Epidermal melanocyte (primary cell): ENCODE measurements at regions not wholly inside any gene's neighbourhood (a gene's known extent, or its start where the extent isn't known, plus 50 kb on each side); places are given as distances from the start of the nearest gene placed in this dataset.

Experiments
- DNase-seq: peaks from one replicate; pipeline ENCODE4 v3.0.0; 2011; ENCODE audit warnings: low spot score; ENCODE audit not compliant: insufficient read length

DNA sequence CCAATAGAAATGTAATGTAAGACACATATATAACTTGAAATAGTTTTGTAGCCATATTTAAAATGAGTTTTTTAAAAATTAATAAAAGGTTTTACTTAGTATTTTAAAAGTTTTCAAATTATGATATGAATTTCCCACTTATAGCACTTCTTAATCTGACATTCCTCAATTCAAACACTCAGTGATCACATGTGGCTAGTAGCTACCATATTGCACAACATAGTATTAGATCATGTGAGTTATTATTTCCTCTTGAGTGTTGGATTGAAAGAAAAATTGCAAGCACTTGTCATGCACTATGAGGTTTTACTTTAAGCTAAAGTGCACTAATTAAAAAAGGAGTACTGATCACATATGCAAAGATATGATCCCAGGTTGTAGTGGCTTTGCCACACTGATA is 453.4 kb upstream of the ROBO2 start:
- no peak for DNase-seq

DNA sequence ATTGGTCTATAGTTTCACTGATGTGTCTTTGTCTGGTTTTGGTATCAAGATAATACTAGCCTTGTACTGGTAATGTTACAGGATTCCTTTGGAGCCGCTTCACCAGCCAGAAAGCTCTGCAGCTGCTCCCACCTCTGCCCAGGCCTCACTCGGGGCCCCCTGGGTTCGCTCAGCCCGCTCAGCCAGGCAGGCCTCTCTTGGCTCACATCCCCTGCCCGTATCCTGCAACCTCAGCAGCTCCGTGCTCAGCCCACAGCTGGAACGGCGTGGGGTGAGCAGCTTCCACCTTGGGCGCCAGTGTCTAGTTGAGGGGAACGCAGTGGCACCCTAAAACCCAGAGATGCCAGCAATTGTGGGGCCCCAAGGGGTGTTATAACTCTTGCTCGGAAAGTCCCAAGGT is 429.7 kb upstream of the ROBO2 start:
- DNase-seq: no peak

DNA sequence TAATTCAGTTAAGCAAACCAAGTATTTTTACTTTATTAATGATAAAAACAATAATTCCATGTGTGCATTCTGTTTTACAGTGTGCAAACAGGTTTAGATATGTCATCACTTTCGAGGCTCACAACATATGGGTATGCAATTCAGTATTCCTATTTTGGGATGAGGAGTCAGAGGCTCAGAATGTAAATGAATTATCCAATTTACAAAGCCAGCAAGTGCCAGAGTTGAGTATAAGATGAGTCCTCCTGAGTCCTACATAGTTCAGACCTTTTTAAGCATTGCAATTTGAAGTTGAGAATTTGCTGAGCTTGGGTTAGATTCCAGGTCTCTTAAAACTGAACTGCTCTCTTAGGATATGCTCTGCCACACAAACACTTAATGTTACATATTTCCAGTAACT is 424.2 kb upstream of the ROBO2 start:
- DNase-seq: no peak

DNA sequence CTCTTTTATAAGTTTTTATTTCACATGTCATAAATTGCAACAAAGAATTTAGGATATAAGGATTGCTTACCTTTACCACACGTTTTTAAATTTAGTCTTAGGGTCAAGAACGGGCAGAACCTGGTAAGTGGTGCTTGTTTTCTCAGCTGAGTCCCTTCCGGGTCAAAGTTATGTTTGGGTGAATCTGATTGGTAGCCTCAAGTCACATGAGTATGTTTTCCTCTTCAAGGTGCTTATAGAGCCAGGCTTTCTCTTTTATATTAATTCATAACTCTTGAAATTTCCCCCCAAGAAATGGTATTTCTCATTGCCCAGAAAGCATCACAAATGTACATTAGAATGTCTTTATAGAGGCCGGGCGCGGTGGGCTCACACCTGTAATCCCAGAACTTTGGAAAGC is 415.7 kb upstream of the ROBO2 start:
- DNase-seq: no peak

DNA sequence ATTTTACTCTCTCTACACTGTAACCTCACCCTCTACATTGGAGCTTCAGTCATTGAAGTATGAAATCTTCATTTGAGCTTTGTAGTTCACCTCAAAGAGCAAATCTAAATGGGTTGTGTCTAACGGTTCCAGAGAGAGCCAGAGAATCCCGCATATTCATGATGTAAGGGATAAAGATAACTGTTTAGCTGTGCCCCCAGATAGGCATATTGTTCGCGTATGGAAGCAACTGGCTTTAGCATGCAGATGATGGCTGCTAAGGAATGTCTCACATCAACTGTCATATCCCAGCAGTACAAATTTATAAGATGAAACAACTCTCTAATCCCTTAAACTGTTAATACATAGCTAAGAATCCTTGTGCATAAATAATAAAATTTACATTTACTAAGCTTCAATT is 412.7 kb upstream of the ROBO2 start:
- DNase-seq: no peak

DNA sequence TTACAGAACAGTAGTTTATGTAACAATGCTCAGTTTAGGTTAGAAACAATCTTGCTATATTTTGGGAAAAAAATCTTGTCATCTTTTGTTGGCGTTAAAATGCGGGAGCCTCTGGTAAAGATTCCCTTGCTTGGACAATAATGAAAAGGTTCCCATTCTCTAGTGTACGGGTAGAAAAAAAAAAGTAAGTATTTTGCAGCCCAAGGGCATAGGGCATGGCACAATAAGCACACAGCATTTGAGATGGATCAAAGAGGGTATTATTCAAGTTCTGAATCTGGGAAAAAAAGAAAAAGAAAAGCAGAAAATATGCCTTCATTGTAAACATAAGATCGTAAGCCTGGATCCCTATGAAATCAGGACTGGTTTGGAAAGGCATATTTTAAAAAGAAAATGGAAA is 408.6 kb upstream of the ROBO2 start:
- DNase-seq: no peak

DNA sequence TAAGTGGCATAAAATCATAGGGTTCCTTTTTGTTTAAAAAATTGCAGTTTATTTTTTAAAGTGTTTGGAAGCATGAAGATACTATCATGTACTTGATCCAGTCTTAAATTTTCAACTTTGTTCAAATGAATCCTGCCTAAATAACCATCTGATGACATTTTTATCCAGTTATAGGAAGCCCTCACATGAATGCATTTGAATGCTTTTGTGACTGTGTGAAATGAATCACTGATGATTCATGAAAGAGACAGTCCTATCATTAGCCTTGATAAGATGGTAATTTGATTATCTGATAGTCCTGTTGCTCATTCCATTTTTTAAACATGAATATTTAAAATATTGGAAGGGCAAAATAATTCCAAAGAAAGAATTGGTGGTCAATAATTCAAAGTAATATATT is 401.9 kb upstream of the ROBO2 start:
- no peak for DNase-seq

DNA sequence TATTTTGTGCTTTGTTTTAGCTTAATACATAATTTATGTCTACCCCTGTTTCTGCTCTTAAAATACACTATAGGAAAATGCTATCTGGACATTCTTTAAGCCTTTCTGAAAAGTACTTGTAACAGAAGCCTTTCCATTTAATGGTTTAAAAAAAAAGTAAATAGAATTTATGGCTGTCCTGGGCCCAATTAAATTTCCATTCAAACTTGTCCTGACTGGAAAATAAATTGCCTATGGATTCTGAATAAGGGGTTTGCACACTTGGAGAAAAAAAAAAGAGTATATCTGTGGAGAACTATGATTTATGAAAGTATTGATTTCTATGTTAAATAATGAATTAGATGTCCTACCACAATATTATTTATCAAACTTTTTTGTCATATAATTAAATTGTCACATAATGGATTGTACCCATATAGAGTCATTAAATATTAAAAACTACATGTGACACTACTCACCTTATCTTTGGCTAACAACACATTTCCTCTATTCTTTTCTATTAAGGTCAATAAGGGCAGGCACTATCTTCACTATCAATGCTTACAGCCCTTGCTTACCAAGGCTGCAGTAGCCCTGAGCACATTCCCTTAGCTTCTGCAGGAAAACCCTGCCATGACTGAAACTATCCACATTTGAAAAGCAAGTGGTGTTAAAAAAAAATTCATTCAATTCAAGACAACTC is 396.1 kb upstream of the ROBO2 start:
- no peak for DNase-seq

DNA sequence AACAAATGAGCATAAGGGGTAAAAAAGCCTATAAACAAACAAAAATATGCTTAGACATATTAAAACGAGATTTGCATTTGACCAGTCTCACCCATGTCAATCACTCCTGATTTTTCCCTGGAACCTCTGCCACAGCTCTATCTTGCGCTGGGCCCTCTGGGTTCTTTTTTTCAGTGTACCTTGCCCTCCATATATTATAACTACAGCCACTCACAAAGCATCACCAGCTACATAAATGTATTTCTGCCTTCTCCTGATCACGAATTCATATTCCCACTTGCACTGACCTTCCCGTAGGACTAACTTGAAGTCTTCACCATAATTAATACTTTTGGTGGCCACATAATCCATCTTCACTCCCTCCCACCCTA is 395.6 kb upstream of the ROBO2 start:
- DNase-seq: no peak

DNA sequence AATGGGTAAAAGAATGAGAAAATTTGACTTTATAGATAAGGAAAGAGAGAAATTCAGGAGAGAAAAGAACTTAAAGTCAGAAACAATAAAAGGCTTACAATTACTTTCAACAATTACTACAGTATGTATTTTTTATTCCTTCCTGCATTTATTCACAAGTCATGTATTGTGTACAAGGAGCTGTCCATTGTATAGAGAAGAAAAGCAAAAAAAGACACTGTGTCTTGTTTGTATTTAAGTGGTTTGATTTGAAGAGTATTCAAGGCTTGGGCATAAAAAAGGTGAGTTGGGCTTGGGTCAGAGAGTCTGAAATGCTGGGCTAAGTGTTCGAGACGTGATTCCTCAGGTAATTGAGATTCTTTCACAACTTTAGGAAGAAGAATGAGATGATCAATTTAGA is 394.2 kb upstream of the ROBO2 start:
- DNase-seq: no peak

DNA sequence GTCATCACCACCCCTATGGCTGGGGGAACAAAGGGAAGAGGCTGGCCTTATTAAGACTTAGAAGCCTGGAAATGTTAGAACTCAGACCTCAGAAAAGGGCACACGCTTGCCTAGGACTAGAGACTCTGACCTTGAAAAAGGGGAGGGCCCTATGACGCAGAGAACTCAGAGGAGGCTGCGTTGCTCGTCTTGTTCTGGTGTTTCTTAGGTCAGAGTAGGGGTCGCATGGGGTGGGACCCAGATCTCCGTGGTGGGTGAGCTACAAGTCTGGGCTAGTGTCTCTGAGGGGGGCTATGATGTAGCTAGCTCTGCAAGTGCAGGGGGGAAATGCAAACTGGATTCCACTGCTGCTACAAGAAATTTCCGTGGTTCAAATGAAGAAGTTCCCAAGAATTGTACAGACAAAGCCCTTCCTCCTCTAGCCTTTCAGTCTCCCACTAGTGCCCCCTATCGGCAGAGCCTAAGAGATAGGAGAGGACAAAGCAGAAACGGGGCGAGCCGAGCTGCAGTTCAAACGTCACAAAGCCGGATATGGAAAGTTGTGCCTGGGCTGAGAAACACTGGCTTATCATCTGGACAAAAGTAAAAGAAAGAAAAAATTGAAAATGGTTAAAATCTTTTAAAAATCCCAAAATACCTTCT is 392.9 kb upstream of the ROBO2 start:
- DNase-seq: no peak

DNA sequence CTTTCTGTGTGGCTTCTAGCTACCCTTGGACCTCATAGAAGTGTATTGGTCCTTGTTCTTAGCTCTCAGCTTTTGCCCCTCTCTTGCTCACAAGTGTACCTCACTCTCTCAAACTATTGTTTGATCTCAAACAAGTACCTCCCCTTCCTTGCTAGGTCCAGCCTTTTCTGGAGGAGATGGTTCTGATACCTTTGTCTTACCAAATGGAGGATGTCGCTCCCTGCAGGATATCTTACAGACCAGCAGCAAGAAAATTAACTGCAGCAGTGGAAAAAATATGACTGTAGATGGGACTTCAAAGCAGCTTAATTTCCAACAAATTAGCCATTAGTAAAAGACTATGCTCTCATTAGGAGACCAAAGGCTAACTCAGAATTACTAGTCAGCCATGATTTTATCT is 388.1 kb upstream of the ROBO2 start:
- no peak for DNase-seq

DNA sequence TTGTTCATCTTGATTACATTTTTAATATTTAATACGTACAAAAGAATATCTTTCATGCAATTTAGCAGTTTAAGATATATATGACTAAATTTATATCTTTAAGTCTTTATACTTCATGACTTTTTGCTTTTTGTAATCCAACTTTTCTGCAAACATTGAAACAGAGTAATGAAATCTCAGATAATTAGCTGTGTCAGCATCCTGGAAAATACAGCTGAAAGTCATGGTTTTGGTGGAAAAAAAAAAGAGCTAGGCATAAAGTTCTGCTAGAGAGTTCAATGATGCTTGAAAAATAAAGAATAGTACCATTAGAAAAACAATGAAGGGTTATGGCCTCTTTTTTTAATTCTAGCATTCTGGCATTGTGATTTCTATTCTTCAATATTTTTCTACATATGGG is 387.4 kb upstream of the ROBO2 start:
- DNase-seq: no peak

DNA sequence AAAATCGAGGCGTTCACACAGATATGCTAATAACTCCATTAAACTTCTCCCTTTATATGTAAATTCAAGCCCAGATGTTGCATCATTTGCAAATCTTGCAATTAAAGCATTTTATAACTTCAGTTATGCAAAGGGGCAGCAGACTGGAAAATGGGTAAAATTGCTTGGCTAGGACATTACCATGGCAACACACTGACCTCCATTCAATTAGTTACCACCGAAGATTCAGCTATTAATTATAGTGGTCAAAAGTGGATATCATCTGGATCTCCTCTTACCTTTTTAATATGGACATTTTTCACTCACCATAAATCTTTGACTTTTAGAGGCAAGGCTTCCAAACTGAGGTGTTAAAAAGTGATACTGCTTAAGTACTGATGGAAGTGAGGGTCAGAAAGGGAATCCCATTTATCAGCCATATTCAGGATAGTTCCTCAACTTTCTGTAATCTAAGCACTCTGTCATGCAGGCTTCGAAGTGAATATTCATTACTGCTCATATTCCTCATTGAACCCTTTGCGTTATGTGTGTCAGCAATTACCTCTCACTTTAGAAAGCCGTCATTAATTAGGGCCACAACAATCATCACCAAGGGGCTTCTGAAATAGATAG is 386.2 kb upstream of the ROBO2 start:
- DNase-seq: no peak

DNA sequence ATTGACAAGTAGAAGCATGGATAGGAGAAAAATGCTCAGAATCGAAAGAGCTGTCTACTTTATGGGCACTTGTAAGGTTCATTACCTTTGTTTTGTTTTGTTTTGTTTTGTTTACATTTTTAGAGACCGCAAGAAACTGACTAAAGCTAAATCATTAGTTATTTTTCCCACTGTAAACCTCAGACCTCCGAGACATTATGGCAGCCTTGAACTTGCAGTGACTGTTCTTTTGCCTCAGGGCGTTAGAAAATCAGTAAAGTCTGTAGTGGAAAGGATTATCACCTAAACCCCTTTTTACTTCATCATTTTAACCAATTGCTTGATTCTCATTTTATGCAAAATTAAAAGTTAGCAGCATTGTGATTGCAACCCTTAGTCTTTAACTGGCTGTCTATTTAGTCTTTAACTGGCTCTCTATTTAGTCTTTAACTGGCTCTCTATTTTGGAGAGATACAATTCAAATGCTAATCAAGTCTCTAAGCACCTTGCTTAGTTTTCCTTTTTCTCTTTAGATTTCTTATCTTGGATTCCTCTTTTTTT is 383.3 kb upstream of the ROBO2 start:
- DNase-seq: no peak

DNA sequence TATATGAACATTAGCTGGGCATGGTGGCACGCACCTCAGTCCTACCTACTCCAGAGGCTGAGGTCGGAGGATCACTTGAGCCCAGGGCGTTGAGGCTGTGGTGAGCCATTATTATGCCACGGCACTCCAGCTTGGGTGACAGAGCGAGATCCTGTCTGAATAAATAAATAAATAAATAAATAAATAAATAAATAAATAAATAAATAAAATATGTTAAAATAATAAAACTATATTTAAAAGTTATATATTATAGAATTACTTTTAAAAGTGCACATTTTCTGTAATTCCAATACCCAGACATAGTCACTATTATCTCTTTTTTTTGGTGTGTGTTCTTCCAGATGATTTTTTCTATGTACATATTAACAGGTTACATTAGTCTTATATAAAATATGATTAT is 382.0 kb upstream of the ROBO2 start:
- DNase-seq: no peak

DNA sequence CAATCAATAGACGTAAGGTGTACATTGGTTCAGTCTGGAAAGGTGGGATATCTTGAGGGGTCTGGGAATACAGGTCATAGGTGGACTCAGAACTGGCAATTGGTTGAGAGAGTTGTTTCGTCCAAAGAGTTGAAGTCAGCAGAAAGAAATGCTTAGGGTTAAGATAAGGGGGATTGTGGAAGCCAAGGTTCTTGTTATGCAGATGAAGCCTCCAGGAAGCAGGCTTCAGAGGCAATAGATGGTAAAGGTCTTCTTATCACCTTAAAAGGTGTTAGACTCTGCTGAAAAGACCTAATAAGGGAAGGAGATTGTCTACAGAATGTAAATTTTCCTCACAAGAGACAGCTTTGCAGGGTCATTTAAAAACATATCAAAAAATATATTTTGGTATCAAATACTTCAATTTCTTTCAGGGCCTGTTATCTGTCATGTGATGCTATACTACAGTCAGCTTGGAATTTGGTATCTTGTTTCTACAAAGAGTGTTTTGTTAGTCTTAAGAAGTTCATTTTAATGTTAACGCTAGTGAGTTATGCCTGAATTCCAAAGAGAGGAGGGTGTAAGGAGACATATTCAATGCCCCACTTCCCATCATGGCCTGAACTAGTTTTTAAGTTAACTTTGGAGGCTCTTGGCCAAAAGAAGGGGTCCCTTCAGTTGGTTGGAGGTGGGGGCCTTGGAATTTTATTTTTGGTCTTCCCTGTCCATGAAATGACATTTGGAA is 378.2 kb upstream of the ROBO2 start:
- DNase-seq: no peak

DNA sequence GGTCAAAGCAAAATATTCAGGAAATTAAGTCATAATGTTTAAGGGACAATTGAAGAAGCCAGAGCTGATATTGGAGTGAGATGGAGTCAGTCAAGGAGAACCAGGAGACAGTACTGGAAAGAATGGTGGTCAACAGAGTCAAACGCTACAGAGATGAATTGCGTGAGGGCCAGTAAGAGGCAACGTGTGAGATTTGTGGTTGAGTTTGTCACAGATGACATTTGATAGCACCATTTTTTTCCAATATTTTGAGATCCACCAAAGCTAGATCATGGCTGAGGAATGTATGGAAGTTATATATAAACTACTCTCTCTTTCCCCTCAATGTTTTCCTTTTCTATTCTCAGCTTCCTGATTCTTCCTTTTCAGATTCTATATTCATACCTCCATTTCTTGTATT is 375.1 kb upstream of the ROBO2 start:
- no peak for DNase-seq

DNA sequence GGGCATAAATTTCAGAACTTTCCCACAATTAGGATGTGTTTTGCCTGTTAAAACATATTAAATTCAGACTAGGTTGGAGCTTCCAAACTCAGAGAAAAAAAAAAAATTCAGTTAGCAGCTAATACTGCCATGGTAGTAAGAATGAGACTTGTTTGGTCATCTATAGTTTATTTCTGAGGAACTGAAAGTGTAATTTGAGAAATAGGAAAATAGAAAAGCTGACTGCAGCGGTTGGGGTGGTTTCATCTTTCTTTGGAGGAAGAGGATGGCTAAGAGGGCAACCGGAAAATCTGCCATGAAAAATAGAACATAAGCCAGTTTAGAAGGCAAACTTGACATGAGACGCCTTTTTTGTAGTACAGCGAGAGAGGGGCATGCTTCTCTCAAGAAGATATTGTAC is 371.2 kb upstream of the ROBO2 start:
- no peak for DNase-seq

DNA sequence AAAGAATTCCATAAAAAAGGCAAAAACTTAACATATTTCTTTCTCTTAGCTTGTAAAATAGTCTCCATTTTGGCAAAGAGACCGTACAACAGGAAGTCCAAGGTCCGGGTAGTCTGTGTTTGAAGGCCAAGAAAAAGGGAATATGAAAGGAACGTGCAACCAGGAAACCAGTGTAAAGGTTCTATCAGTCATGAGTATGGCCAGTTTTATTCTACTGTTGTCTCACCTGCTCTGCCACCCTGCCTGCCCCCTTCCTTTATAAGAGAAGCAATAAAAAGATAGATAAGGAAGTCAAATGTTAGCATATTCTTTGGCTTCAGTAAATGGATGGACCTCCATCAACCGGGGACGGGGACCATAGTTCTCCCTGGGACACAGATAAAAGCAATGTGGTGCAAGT is 370.6 kb upstream of the ROBO2 start:
- DNase-seq: no peak

DNA sequence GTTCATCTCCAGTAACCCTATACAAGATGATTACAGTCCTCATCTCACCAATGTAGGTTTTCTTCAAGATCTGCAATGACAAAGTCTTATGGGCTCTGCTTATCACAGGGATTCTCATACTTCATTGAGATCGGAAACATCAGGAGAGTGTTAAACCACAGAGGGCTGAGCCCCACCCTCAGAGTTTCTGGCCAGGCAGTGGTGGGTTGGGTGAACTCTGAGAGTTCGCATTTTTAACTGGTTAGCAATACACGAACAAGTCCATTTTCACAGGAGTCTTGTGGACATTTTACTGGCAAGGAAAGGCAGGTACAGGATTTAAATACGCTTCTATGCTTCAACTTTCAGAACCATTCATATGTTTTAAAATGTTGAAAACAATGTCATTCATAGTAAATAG is 366.7 kb upstream of the ROBO2 start:
- DNase-seq: no peak

DNA sequence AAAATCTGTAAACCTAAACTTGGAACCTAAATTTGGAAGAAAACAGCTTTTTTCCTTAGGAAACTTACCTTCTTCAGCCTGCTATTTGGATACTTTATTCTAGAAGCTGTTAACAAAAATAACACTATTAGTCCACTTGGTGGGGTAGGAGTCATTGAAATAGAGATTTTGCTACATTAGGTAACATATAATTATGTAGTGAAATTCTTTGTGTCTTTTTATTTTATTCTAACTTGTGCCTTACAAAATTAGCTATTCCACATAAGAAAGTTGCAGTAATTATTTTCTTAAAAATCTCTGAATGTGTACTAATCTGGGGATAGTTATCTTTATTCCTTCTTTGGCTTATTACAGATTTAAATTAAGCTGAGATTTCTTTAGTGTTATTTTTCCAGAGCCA is 360.4 kb upstream of the ROBO2 start:
- no peak for DNase-seq
